HG02938 (cell line): ENCODE measurements at regions not wholly inside any gene's neighbourhood (a gene's known extent, or its start where the extent isn't known, plus 50 kb on each side); places are given as distances from the start of the nearest gene placed in this dataset.
"Not testable (repeated sequence)": the region's sequence is repeated elsewhere in the genome, so short reads cannot be mapped to it uniquely, and the experiment has no call there.

Experiments used
- ATAC-seq: cut with Tn5 transposase; IDR thresholded peaks from one replicate; pipeline ENCODE4 v1.9.1; 2021; ENCODE audit warnings: mild to moderate bottlenecking, moderate library complexity; ENCODE audit not compliant: unreplicated experiment

- not testable (repeated sequence) for ATAC-seq
Measured at GRCh38 chr6:27047725-27048124, 199.8 kb upstream of the PRSS16 start.

GRCh38 chr6:27049863-27050781, 197.4 kb upstream of the PRSS16 start:
- no peak for ATAC-seq

GRCh38 chr6:27052082-27052730, 195.3 kb upstream of the PRSS16 start:
- ATAC-seq: not testable (repeated sequence)

GRCh38 chr6:27052731-27053082, 194.8 kb upstream of the PRSS16 start:
- no peak for ATAC-seq

- no peak for ATAC-seq
Measured at GRCh38 chr6:27053738-27054137, 193.8 kb upstream of the PRSS16 start.

- no peak for ATAC-seq
Measured at GRCh38 chr6:27056615-27057014, 190.9 kb upstream of the PRSS16 start.

- no peak for ATAC-seq
Measured at GRCh38 chr6:27059621-27060425, 187.7 kb upstream of the PRSS16 start.

- ATAC-seq: no peak
Measured at GRCh38 chr6:27061235-27061993, 186.1 kb upstream of the PRSS16 start.

GRCh38 chr6:27062755-27063154, 184.7 kb upstream of the PRSS16 start:
- no peak for ATAC-seq

GRCh38 chr6:27065183-27065582, 182.3 kb upstream of the PRSS16 start:
- no peak for ATAC-seq

GRCh38 chr6:27066381-27066780, 181.1 kb upstream of the PRSS16 start:
- no peak for ATAC-seq

GRCh38 chr6:27066802-27067201, 180.7 kb upstream of the PRSS16 start:
- no peak for ATAC-seq

- ATAC-seq: no peak
Measured at GRCh38 chr6:27073441-27073840, 174.1 kb upstream of the PRSS16 start.

GRCh38 chr6:27076116-27076515, 171.4 kb upstream of the PRSS16 start:
- no peak for ATAC-seq

- no peak for ATAC-seq
Measured at GRCh38 chr6:27078734-27079357, 168.7 kb upstream of the PRSS16 start.

GRCh38 chr6:27081188-27081587, 166.3 kb upstream of the PRSS16 start:
- ATAC-seq: no peak

- no peak for ATAC-seq
Measured at GRCh38 chr6:27081931-27082330, 165.6 kb upstream of the PRSS16 start.

GRCh38 chr6:27088068-27088467, 159.4 kb upstream of the PRSS16 start:
- no peak for ATAC-seq

- ATAC-seq: peak; percentile 56
Measured at GRCh38 chr6:27091661-27092315, 155.7 kb upstream of the PRSS16 start.

- ATAC-seq: no peak
Measured at GRCh38 chr6:27092316-27092692, 155.2 kb upstream of the PRSS16 start.
